GM12874 (cell line): ENCODE measurements at regions not wholly inside any gene's neighbourhood (a gene's known extent, or its start where the extent isn't known, plus 50 kb on each side); places are given as distances from the start of the nearest gene placed in this dataset.

Experiments used
- CTCF ChIP-seq: IDR thresholded peaks from 2 replicates; pipeline ENCODE4 v1.5.1; 2011; ENCODE audit warnings: low read depth, mild to moderate bottlenecking, control low read depth, low read length, moderate library complexity; ENCODE audit not compliant: insufficient read depth

GRCh38 chr2:19244460-19245363, 113.7 kb downstream of the OSR1 start:
- TF ChIP-seq CTCF: no peak

- TF ChIP-seq CTCF: no peak
Measured at GRCh38 chr2:19238440-19239060, 119.9 kb downstream of the OSR1 start.

GRCh38 chr2:19235308-19235707, 123.1 kb downstream of the OSR1 start:
- TF ChIP-seq CTCF: no peak

- TF ChIP-seq CTCF: no peak
Measured at GRCh38 chr2:19232312-19232711, 126.1 kb downstream of the OSR1 start.

- TF ChIP-seq CTCF: no peak
Measured at GRCh38 chr2:19231625-19232024, 126.8 kb downstream of the OSR1 start.

GRCh38 chr2:19230626-19231025, 127.8 kb downstream of the OSR1 start:
- no peak for TF ChIP-seq CTCF

- no peak for TF ChIP-seq CTCF
Measured at GRCh38 chr2:19228715-19229114, 129.7 kb downstream of the OSR1 start.
